Ramos (cell line): ENCODE measurements at regions not wholly inside any gene's neighbourhood (a gene's known extent, or its start where the extent isn't known, plus 50 kb on each side); places are given as distances from the start of the nearest gene placed in this dataset.
"Not testable (repeated sequence)": the region's sequence is repeated elsewhere in the genome, so short reads cannot be mapped to it uniquely, and the experiment has no call there.

Experiments used
- in situ Hi-C: fragments of 300-500 bp; cut with MboI; formaldehyde crosslinking; loops from one replicate; pipeline ENCODE4 v1.14.3; 2022; ENCODE audit warnings: low sequenced_read_pairs; ENCODE audit not compliant: unreplicated experiment

- in situ Hi-C loops = no loop called here
These were observed 292.4 kb upstream of the FOXF1 start for GRCh38 chr16:86217891-86218270.

GRCh38 chr16:86218479-86219170, 291.7 kb upstream of the FOXF1 start:
- in situ Hi-C loops = no loop called here

GRCh38 chr16:86219655-86220445, 290.5 kb upstream of the FOXF1 start:
- in situ Hi-C loops = no loop called here

GRCh38 chr16:86220561-86220960, 289.8 kb upstream of the FOXF1 start:
- in situ Hi-C loops = no loop called here

GRCh38 chr16:86221085-86221484, 289.2 kb upstream of the FOXF1 start:
- in situ Hi-C loops = no loop called here

GRCh38 chr16:86222547-86222946, 287.8 kb upstream of the FOXF1 start:
- in situ Hi-C loops = no loop called here

- in situ Hi-C loops = no loop called here
These were observed 287.3 kb upstream of the FOXF1 start for GRCh38 chr16:86222965-86223551.

GRCh38 chr16:86224126-86224525, 286.2 kb upstream of the FOXF1 start:
- in situ Hi-C loops = no loop called here

GRCh38 chr16:86224629-86225028, 285.7 kb upstream of the FOXF1 start:
- in situ Hi-C loops = no loop called here

- in situ Hi-C loops = no loop called here
These were observed 284.4 kb upstream of the FOXF1 start for GRCh38 chr16:86225905-86226371.

- in situ Hi-C loops = no loop called here
These were observed 283.3 kb upstream of the FOXF1 start for GRCh38 chr16:86227041-86227440.

GRCh38 chr16:86227801-86228200, 282.5 kb upstream of the FOXF1 start:
- in situ Hi-C loops = no loop called here

GRCh38 chr16:86228713-86229112, 281.6 kb upstream of the FOXF1 start:
- in situ Hi-C loops = no loop called here

- in situ Hi-C loops = no loop called here
These were observed 281.0 kb upstream of the FOXF1 start for GRCh38 chr16:86229283-86229682.

GRCh38 chr16:86229866-86230656, 280.3 kb upstream of the FOXF1 start:
- in situ Hi-C loops = no loop called here

GRCh38 chr16:86231321-86231995, 278.9 kb upstream of the FOXF1 start:
- in situ Hi-C loops = no loop called here

GRCh38 chr16:86231996-86232350, 278.4 kb upstream of the FOXF1 start:
- in situ Hi-C loops = no loop called here

GRCh38 chr16:86232496-86232895, 277.8 kb upstream of the FOXF1 start:
- in situ Hi-C loops = no loop called here

GRCh38 chr16:86233506-86233905, 276.8 kb upstream of the FOXF1 start:
- in situ Hi-C loops = not testable (repeated sequence)

- in situ Hi-C loops = no loop called here
These were observed 270.9 kb upstream of the FOXF1 start for GRCh38 chr16:86239381-86239780.
